ENCODE measurements at regions not wholly inside any gene's neighbourhood (a gene's known extent, or its start where the extent isn't known, plus 50 kb on each side); places are given as distances from the start of the nearest gene placed in this dataset.

- no peak overlapping the region for H3K4me3 Mint-ChIP-seq (ENCODE audit: low read depth)
- H3K9me3 Mint-ChIP-seq (ENCODE audit: low read depth): no peaks in the 10 kb centered on the region
- DNase-seq (ENCODE audit: low spot score, unreplicated experiment): no peak
- no peaks in the 10 kb centered on the region for H3K36me3 Mint-ChIP-seq (ENCODE audit: insufficient read depth)
- no peak overlapping the region for H3K27ac Mint-ChIP-seq
- peaks cover 1% of the 10 kb centered on the region for H3K4me1 Mint-ChIP-seq (ENCODE audit: low read depth)
- H3K27me3 Mint-ChIP-seq: peaks cover 10% of the 10 kb centered on the region
- TF ChIP-seq CTCF (IDR thresholded peaks at IDR 0.05; ENCODE audit: unreplicated experiment): no peak
Measured at GRCh38 chr15:47338771-47339170, 378.5 kb upstream of the SEMA6D start.

GRCh38 chr15:47339800-47340570, 377.3 kb upstream of the SEMA6D start:
- Mint-ChIP-seq H3K4me3 (ENCODE audit: low read depth) (no peak overlapping the region), H3K27ac (no peak overlapping the region), H3K9me3 (ENCODE audit: low read depth) (no peaks in the 10 kb centered on the region), H3K4me1 (ENCODE audit: low read depth) (no peaks in the 10 kb centered on the region), H3K36me3 (ENCODE audit: insufficient read depth) (no peaks in the 10 kb centered on the region), H3K27me3 (peaks cover 10% of the 10 kb centered on the region)
- TF ChIP-seq CTCF (IDR thresholded peaks at IDR 0.05; ENCODE audit: unreplicated experiment): no peak
- no peak for DNase-seq (ENCODE audit: low spot score, unreplicated experiment)

- H3K27me3 Mint-ChIP-seq: peaks cover 10% of the 10 kb centered on the region
- H3K4me1 Mint-ChIP-seq (ENCODE audit: low read depth): no peaks in the 10 kb centered on the region
- no peak for TF ChIP-seq CTCF (IDR thresholded peaks at IDR 0.05; ENCODE audit: unreplicated experiment)
- no peaks in the 10 kb centered on the region for H3K36me3 Mint-ChIP-seq (ENCODE audit: insufficient read depth)
- DNase-seq (ENCODE audit: low spot score, unreplicated experiment): no peak
- no peak overlapping the region for H3K27ac Mint-ChIP-seq
- H3K9me3 Mint-ChIP-seq (ENCODE audit: low read depth): no peaks in the 10 kb centered on the region
- H3K4me3 Mint-ChIP-seq (ENCODE audit: low read depth): no peak overlapping the region
Measured at GRCh38 chr15:47340571-47340920, 376.8 kb upstream of the SEMA6D start.

GRCh38 chr15:47349179-47349578, 368.1 kb upstream of the SEMA6D start:
- Mint-ChIP-seq H3K36me3 (ENCODE audit: insufficient read depth) (no peaks in the 10 kb centered on the region), H3K4me1 (ENCODE audit: low read depth) (no peaks in the 10 kb centered on the region), H3K27ac (no peak overlapping the region), H3K27me3 (peaks cover 26% of the 10 kb centered on the region), H3K9me3 (ENCODE audit: low read depth) (no peaks in the 10 kb centered on the region), H3K4me3 (ENCODE audit: low read depth) (no peak overlapping the region)
- no peak for DNase-seq (ENCODE audit: low spot score, unreplicated experiment)
- no peak for TF ChIP-seq CTCF (IDR thresholded peaks at IDR 0.05; ENCODE audit: unreplicated experiment)

- no peak overlapping the region for H3K27ac Mint-ChIP-seq
- DNase-seq (ENCODE audit: low spot score, unreplicated experiment): no peak
- no peaks in the 10 kb centered on the region for H3K4me1 Mint-ChIP-seq (ENCODE audit: low read depth)
- no peak for TF ChIP-seq CTCF (IDR thresholded peaks at IDR 0.05; ENCODE audit: unreplicated experiment)
- H3K9me3 Mint-ChIP-seq (ENCODE audit: low read depth): no peaks in the 10 kb centered on the region
- no peak overlapping the region for H3K4me3 Mint-ChIP-seq (ENCODE audit: low read depth)
- H3K36me3 Mint-ChIP-seq (ENCODE audit: insufficient read depth): no peaks in the 10 kb centered on the region
- peaks cover 43% of the 10 kb centered on the region for H3K27me3 Mint-ChIP-seq
Measured at GRCh38 chr15:47351501-47351900, 365.8 kb upstream of the SEMA6D start.

Measured in progenitor cell of endocrine pancreas (in vitro differentiated cells).